ENCODE measurements at regions not wholly inside any gene's neighbourhood (a gene's known extent, or its start where the extent isn't known, plus 50 kb on each side); places are given as distances from the start of the nearest gene placed in this dataset.

- no peak for TF ChIP-seq CTCF (IDR thresholded peaks at IDR 0.05)
- TF ChIP-seq POLR2A (IDR thresholded peaks at IDR 0.05), result no peak
These were observed 240.4 kb upstream of the AFF2 start for GRCh38 chrX:148259990-148260389.

Measured in Peyer's patch (tissue), 4 donors.